NCI-H2107 treated with DMSO at 0.1 percent for 48 hours (cell line): ENCODE measurements at regions not wholly inside any gene's neighbourhood (a gene's known extent, or its start where the extent isn't known, plus 50 kb on each side); places are given as distances from the start of the nearest gene placed in this dataset.
"Not testable (repeated sequence)": the region's sequence is repeated elsewhere in the genome, so short reads cannot be mapped to it uniquely, and the experiment has no call there.

Experiments
- DNase-seq: peaks from one replicate; lab custom pipeline; 2025; ENCODE audit not compliant: unreplicated experiment; lab: John Stamatoyannopoulos, UW

DNA sequence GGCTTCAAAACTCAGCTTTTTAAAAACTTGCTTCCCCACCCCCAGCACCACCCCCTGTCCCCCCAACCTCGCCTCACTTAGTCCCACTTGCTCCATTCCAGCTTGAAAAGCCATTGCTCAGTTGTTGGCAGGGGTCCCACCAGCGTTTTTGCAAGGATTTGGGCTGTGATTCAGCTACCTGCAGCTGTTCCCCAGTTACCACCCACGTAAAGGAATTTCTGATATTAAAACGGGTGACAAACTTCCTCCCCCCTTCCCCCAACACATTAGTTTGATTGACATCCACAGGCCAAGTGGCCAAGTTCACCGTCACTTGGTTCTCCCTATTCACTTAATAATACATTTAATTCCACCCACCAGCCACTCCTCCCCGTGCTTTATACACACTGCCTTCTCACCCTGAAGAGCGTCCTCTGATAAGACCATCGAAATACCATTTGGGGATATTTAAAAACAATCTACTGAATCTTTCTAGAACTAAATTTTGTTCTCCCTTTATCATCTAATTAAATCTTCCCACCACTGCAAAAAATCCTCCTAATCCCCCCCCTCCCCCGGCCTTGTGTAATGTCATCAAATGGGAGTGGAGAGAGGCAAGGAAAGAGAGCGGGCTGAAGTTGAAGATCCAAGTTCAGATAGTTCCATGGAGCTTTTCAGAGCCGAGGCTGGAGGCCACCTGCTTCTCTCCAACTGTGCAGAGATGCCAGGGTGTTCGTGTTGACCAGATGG lies 55.1 kb downstream of the SOX9 start:
- no peak for DNase-seq

DNA sequence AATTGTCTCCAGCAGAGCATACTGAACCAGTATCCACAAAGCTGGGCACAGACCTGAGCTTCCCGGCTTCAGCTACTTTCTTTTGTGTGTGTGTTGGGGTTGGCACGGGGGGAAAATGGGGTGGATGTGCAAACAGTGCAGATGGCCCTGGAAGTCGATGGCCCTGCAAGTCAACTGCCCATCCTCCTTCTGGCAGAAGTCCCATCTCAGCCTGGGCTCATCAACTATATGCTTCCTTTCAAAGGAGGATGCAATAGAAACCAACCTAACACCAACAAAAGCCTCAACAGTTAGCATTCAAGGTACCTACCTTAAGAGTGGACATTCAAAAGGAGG lies 55.7 kb downstream of the SOX9 start:
- no peak for DNase-seq

DNA sequence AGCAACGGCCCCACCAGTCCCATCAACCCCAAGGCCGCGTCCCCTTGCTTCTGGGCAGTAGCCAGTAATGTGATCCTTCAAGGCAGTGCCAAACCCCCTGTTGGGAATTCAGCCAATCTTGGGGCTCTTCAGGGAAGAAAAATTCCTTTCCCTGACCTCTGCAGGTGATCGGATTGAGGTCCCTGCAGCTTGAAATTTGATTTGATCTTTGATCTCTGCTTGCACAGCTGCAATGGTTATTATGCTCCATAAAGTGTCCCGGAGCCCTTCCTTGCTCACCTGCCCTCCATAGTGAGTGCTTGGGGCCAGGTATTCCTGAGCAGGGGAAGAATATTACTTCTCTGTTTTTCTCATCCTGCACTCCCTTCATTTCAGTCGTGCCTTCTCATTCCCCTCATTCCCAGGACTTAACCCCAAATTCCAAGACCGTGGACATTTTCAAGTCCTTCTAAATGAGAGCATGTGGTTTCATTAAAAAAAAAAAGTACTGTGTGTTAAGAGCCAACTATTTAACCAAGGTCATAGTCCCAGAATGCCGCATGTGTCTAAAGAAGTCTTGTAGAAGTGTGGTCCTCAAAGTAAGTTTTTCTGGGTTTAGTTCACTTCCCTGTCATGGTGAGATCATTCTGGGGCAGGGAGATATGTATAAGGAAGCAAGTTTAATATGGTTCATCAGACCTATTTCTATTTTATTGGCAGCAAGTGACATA lies 56.3 kb downstream of the SOX9 start:
- no peak for DNase-seq

DNA sequence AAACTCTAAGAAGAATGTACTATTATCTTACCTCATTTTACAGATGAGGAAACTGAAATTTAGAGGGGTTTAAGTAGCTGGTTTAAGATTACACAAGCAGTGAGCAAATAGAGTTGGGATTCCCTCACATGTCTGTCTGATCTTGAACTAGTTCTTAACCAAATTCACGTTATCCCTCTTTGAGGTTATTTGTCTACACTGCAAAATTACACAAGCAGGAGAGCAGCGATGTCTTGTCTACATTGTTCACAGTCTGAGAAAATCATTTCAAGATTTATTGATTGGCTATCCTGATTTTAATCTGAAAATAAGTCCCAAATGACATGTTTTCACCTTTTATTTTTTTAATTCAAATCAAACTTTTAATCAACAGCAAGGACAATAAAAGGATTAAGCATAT lies 56.9 kb downstream of the SOX9 start:
- no peak for DNase-seq

DNA sequence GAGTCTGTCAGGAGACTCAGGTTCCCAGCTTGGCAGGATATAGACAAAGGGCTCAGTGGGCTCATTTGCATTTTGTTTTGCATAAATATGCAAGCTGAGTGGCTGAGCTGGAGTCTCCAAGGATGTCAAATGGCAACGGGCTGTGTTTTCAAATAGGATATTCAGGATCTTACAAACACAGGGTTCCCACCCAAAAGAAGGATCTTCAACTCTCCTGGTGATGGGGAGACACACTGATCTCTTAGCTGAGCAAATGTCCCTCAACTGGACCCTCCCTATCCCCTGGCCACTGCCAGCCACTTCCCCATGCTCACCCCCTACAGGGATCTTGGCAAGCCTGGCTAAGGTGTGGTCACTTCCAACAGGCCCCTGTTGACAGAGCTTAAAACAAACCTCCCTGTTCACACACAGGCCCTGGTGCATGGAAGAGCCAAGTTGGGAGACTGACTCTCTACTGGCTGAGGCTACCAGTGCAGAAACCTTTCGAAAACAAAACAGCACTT lies 61.6 kb downstream of the SOX9 start:
- no peak for DNase-seq

DNA sequence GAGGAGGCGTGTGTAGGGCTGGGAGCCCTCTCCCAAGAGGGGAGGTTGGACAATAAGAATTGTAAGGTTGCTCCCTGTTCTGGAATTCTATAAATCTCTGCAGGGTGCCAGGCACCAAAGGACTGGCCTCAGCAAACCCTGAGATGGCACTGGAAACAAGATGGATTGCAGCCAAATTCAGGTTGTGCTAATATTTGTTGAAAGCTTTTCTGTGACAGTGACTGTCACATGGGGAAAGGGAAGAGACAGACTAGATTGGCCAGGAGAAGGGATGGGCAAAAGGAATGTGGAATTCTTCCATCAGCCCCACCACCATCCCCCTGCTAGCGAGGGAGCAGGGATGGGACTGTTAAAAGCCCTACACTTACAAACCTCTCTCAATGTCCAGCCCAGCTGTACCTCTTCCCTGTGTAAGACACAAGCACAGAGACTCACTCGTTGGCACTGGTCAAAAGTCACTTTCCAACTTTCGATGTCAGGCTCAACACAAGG lies 62.4 kb downstream of the SOX9 start:
- no peak for DNase-seq

- no peak for DNase-seq
Observed at GRCh38 chr17:72184805-72185204, 64.0 kb downstream of the SOX9 start.

- DNase-seq: no peak
Observed at GRCh38 chr17:72185564-72185963, 64.7 kb downstream of the SOX9 start.

GRCh38 chr17:72187556-72187955 lies 66.7 kb downstream of the SOX9 start:
- DNase-seq: peak; percentile 12

GRCh38 chr17:72188801-72189200 lies 68.0 kb downstream of the SOX9 start:
- no peak for DNase-seq

DNA sequence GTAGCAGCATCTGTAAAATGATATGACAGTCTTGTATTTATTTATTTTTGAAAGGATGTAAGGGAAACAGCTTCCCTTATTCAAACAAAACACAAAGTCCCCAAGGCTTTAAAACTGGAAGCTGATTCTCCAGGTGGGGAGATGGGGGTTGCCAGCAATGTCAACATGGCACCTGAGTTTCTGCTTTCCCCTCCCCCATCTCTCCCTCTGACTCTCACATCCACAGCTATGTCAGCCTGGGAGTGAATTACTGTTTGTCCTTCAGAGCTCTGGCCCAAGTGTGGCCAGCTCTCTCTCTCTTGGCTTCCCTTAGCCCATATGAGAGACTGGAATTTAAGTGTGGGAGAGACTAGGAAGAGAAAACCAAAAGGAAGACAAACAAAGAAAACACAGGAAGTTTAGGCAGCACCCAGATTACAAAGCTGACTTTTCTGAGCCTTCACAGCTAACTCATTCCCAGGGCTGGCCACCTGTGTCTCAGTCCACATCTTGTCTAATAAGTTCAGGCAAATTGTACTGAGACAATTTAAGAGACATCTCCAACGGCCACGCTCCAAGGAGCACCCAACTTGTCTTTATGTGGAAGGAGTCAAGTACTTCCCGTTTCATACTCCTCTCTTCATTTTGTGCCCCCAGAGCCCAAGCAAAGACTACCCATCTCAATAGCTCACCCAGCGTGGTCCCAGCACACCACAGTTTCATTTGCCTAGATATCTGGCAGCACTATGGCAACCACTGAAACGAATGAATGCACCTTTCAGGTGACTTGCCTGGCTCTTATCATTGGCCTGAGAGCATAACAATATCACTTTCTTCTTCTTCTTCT lies 69.2 kb downstream of the SOX9 start:
- DNase-seq: peak; percentile 10

DNA sequence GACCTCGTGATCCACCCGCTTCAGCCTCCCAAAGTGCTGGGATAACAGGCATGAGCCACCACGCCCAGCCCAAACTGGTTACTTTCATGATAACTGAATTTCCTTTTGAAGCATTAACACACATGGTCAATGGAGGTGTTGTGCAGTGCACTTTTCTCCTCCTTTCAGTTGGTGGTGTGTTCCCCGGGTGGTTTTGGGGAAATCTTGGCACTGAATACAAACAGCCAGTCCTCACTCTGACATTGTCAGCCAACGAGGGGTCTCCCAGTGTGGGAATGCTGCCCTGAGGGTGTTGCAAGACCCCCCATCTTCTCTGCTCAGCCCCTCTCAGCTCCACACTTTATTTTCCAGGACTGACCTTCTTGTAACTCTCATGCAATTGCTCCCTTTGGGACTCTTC lies 70.5 kb downstream of the SOX9 start:
- DNase-seq: no peak

GRCh38 chr17:72191921-72192799 lies 71.3 kb downstream of the SOX9 start:
- DNase-seq: no peak

DNA sequence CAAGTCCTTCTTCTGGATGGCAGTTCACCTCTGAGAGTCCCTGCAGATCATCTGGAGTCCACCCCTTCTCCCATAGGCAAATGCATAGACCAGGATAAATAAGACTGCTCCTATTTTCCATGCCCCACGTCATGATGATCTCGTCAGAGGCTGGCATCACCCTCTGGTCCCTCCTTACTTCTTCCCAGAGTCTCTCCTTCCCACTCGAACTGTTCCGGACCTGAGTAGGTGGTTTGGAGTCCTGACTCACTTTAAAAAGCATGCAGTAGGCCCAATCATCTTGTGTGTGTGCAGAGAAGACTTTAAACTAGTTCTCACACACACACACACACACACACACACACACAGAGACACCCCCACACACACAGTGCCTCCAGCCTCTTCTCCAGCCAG lies 72.0 kb downstream of the SOX9 start:
- DNase-seq: no peak

DNA sequence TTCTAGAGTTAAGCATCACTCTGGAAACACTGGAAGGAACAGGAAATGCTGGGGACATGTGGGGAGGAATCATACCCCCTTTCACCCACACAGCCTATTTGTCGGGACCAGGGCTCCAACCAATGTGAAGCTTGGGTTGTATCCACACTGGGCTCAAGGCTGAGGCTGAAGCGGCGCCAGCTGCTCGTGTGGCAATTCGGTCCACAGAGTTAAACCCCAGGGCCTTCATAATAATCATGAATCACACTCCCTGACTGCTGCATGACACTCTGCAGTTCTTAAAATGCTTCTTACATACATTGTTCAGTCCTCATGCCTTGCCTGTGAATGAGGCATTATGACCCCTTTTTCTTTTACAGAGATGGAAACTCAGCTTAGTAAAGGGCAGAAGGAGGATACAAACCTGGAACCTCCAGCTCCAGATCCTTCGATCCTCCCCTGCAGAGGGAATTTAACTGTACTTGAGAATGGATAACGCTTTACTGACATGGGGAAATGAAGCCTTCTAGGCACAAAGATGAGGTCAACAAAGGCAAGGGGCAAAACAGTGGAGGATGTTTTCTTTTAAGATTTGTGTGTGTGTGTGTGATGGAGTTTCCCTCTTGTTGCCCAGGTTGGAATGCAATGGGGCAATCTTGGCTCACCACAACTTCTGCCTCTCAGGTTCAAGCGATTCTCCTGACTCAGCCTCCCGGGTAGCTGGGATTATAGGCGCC lies 72.7 kb downstream of the SOX9 start:
- DNase-seq: no peak

- DNase-seq: not testable (repeated sequence)
Observed at GRCh38 chr17:72194107-72194440, 73.3 kb downstream of the SOX9 start.

DNA sequence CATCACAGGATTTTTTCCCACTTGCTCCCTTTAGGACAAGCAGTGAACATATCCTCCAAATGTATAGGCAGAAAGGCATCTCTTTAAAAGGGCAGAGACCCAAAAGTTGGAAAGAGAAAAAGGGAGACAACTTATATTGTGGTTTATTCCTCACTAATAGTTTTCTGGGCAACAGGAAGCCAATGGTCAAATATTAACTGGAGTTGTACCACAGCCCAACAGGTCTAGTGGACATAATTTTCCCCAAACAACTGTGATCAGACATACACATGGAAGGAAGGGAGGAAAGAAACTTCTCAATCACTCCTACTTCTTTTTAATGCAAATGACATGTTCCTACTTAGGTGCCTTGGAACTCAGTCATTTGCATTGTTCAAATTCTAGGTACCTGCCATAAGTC lies 78.4 kb downstream of the SOX9 start:
- no peak for DNase-seq

- no peak for DNase-seq
Observed at GRCh38 chr17:72204742-72205141, 83.9 kb downstream of the SOX9 start.

DNA sequence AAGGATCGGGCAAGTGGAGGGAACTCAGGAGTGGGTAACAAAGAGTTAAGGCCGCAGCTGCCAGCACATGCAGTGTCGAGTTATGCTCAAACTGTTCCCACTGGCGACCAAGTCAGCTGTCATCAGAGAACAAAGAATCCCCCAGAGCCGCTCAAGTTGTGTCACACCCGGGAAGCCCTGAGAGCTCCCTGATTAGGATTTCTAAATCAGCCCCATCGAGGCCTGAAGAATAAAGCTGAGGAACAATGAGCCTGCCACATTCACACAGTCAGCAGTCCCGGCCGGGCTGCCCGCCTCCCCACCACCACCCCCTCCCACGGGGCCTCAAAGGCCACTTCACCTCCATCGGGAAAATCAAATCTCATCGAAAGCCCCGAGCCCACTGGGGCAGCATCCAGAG lies 84.5 kb downstream of the SOX9 start:
- DNase-seq: peak; percentile 3

DNA sequence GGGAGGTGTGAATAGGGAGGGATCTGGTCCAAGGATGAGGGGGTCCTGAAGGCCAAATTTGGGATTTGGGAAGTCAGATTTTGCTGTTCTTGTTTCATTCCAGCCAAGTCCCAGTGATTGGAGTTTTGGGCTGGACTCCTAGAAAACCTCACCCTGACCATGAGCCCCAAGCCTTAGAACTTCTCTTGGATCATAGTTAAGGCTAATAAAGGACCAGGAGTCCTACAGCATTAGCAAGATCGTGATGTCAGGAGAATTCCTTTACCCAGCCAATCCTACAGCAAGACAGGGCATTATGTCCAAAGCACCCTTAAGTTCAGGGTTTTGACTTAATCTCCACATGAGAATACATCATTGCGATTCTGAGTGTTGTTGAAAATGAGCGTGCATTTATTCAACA lies 85.0 kb downstream of the SOX9 start:
- DNase-seq: no peak
